GM12878 (cell line): ENCODE measurements at regions not wholly inside any gene's neighbourhood (a gene's known extent, or its start where the extent isn't known, plus 50 kb on each side); places are given as distances from the start of the nearest gene placed in this dataset.

Experiments used
- CEBPB ChIP-seq, 2 experiments: fragments of 150-350 bp in 1 of 2; IDR thresholded peaks; 2 replicates each; pipeline ENCODE4 v1.6.1; 2012 to 2014; ENCODE audit warnings: low read depth in 2 of 2, low read length in 2 of 2, borderline replicate concordance in 1 of 2, inconsistent platforms in 1 of 2
- CREB1 ChIP-seq: IDR thresholded peaks from 2 replicates; pipeline ENCODE4 v1.6.1; 2012; ENCODE audit warnings: low read depth, mild to moderate bottlenecking, inconsistent platforms
- EGR1 ChIP-seq, 2 experiments: IDR thresholded peaks; 1 replicate in 1 of 2; 2 replicates in 1 of 2; pipeline ENCODE4 v1.6.1; 2011 to 2012; ENCODE audit warnings: low read depth in 2 of 2, low read length in 2 of 2, borderline replicate concordance in 1 of 2, mild to moderate bottlenecking in 1 of 2, moderate library complexity in 1 of 2
- GATAD2B ChIP-seq: fragments of 450-650 bp; conservative IDR thresholded peaks from 2 replicates; pipeline ENCODE4 v1.6.1; 2017; ENCODE audit warnings: low read depth, mild to moderate bottlenecking, moderate library complexity
- KAT2A ChIP-seq: conservative IDR thresholded peaks from 2 replicates; pipeline ENCODE4 v1.6.1; 2011; ENCODE audit warnings: low read depth, low read length; ENCODE audit not compliant: control insufficient read depth
- MEF2A ChIP-seq: IDR thresholded peaks from 2 replicates; pipeline ENCODE4 v1.6.1; 2011; ENCODE audit warnings: low read depth, mild to moderate bottlenecking, low read length, moderate library complexity; ENCODE audit not compliant: insufficient read depth
- RFX5 ChIP-seq: IDR thresholded peaks from 2 replicates; pipeline ENCODE4 v1.6.1; 2011; ENCODE audit warnings: low read depth, low read length, improper control_type of control experiment
- SIX5 ChIP-seq: IDR thresholded peaks from 2 replicates; pipeline ENCODE4 v1.6.1; 2011; ENCODE audit warnings: mild to moderate bottlenecking, low read depth, low read length, moderate library complexity; ENCODE audit not compliant: severe bottlenecking
- SREBF1 ChIP-seq: IDR thresholded peaks from 2 replicates; pipeline ENCODE4 v1.6.1; 2012; ENCODE audit warnings: mild to moderate bottlenecking, low read length
- SRF ChIP-seq, 2 experiments: IDR thresholded peaks; 2 replicates each; pipeline ENCODE4 v1.6.1; 2011; ENCODE audit warnings: low read depth in 2 of 2, low read length in 2 of 2, mild to moderate bottlenecking in 1 of 2, moderate library complexity in 1 of 2
- SUZ12 ChIP-seq: fragments of 200-600 bp; sonication (generic); IDR thresholded peaks from one replicate; pipeline ENCODE4 v1.6.1; 2018; ENCODE audit warnings: antibody characterized with exemption, mild to moderate bottlenecking; ENCODE audit not compliant: unreplicated experiment
- ZNF24 ChIP-seq: fragments of 450-650 bp; IDR thresholded peaks from 2 replicates; pipeline ENCODE4 v1.6.1; 2017; ENCODE audit warnings: antibody characterized with exemption, mild to moderate bottlenecking
- TF ChIP-seq, protein P1 (sequence below): fragments of 150-350 bp; IDR thresholded peaks from 2 replicates; pipeline ENCODE4 v1.6.1; 2016; ENCODE audit warnings: low read depth, low read length
- TF ChIP-seq, protein P2 (sequence below): IDR thresholded peaks from 2 replicates; pipeline ENCODE4 v1.6.1; 2012; ENCODE audit warnings: low read depth, low read length, improper control_type of control experiment
- TF ChIP-seq, protein P3 (sequence below): fragments of 450-650 bp; IDR thresholded peaks from 2 replicates; pipeline ENCODE4 v1.6.1; 2017; ENCODE audit warnings: antibody characterized with exemption, mild to moderate bottlenecking, moderate library complexity
- TF ChIP-seq, protein P4 (sequence below): IDR thresholded peaks from 2 replicates; pipeline ENCODE4 v1.6.1; 2012; ENCODE audit warnings: low read depth, low read length, improper control_type of control experiment
- TF ChIP-seq, protein P5 (sequence below): fragments of 450-650 bp; conservative IDR thresholded peaks from 2 replicates; pipeline ENCODE4 v1.6.1; 2017; ENCODE audit warnings: mild to moderate bottlenecking, moderate library complexity

DNA sequence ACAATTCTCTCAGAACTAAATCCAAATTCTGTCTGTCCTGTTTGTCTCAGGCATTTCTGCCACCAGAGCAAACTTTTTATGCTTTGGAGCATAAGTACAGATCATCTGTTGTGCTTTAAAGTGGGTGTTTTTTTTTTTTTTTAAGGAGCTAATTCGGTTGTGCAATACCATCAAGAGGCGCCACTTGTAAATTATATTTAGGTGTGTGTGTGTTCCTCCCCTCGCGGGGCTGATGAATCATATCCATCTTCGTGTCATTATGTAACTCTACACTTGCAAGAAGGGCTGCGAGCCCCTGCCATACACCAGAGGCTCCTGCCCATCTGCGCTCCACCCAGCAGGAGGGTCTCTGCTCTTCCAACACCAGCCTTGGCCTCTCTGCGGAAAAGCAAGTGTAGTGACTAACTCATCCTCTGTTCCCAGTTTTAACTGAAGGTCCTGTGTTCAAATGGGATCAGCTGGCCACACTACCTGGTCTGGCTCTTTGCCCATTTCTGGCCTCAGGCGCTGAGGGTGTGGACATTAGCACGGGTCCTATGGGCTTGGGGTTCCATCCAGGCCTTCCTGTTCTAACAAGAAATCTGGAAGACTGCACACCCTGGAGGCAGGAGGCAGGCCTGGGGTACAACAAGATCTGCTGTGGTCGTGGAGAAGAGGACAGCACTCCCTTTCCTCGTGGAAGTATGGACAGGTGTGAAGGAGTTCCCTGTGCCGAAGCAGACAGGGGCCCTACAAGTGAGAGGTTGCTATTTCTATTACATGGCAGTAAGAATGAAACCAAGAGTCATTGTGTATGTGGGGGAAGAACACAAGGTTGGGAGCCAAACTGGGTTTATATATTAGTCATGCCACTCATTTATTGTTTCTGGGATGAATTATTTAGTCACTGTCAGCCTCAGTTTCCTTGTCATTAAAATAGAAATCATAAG lies 96.1 kb upstream of the MBNL2 start (continued):
- TF ChIP-seq, protein P1, sequence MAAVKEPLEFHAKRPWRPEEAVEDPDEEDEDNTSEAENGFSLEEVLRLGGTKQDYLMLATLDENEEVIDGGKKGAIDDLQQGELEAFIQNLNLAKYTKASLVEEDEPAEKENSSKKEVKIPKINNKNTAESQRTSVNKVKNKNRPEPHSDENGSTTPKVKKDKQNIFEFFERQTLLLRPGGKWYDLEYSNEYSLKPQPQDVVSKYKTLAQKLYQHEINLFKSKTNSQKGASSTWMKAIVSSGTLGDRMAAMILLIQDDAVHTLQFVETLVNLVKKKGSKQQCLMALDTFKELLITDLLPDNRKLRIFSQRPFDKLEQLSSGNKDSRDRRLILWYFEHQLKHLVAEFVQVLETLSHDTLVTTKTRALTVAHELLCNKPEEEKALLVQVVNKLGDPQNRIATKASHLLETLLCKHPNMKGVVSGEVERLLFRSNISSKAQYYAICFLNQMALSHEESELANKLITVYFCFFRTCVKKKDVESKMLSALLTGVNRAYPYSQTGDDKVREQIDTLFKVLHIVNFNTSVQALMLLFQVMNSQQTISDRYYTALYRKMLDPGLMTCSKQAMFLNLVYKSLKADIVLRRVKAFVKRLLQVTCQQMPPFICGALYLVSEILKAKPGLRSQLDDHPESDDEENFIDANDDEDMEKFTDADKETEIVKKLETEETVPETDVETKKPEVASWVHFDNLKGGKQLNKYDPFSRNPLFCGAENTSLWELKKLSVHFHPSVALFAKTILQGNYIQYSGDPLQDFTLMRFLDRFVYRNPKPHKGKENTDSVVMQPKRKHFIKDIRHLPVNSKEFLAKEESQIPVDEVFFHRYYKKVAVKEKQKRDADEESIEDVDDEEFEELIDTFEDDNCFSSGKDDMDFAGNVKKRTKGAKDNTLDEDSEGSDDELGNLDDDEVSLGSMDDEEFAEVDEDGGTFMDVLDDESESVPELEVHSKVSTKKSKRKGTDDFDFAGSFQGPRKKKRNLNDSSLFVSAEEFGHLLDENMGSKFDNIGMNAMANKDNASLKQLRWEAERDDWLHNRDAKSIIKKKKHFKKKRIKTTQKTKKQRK, result no peak
- TF ChIP-seq SIX5 (no peak), SRF (IDR thresholded peaks at IDR 0.05; ENCODE audit: low read depth in 2 of 2, low read length in 2 of 2) (no peak), RFX5 (no peak), ZNF24 (no peak), SREBF1 (no peak), GATAD2B (no peak), CREB1 (no peak), MEF2A (peak; percentile 96), KAT2A (no peak), SUZ12 (no peak), CEBPB (IDR thresholded peaks at IDR 0.05; ENCODE audit: borderline replicate concordance in 1 of 2, low read depth in 2 of 2, low read length in 2 of 2) (peak in 1 of 2 experiments; percentile 68; a peak in 2 of 4 replicates), EGR1 (IDR thresholded peaks at IDR 0.05; ENCODE audit: borderline replicate concordance in 1 of 2, low read depth in 2 of 2, low read length in 2 of 2) (no peak)
- TF ChIP-seq, protein P2, sequence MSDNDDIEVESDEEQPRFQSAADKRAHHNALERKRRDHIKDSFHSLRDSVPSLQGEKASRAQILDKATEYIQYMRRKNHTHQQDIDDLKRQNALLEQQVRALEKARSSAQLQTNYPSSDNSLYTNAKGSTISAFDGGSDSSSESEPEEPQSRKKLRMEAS, result 0 out of 2 replicates have a peak, but pooled peaks have one; percentile 40
- TF ChIP-seq, protein P3, sequence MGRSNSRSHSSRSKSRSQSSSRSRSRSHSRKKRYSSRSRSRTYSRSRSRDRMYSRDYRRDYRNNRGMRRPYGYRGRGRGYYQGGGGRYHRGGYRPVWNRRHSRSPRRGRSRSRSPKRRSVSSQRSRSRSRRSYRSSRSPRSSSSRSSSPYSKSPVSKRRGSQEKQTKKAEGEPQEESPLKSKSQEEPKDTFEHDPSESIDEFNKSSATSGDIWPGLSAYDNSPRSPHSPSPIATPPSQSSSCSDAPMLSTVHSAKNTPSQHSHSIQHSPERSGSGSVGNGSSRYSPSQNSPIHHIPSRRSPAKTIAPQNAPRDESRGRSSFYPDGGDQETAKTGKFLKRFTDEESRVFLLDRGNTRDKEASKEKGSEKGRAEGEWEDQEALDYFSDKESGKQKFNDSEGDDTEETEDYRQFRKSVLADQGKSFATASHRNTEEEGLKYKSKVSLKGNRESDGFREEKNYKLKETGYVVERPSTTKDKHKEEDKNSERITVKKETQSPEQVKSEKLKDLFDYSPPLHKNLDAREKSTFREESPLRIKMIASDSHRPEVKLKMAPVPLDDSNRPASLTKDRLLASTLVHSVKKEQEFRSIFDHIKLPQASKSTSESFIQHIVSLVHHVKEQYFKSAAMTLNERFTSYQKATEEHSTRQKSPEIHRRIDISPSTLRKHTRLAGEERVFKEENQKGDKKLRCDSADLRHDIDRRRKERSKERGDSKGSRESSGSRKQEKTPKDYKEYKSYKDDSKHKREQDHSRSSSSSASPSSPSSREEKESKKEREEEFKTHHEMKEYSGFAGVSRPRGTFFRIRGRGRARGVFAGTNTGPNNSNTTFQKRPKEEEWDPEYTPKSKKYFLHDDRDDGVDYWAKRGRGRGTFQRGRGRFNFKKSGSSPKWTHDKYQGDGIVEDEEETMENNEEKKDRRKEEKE, result no peak
- TF ChIP-seq, protein P4, sequence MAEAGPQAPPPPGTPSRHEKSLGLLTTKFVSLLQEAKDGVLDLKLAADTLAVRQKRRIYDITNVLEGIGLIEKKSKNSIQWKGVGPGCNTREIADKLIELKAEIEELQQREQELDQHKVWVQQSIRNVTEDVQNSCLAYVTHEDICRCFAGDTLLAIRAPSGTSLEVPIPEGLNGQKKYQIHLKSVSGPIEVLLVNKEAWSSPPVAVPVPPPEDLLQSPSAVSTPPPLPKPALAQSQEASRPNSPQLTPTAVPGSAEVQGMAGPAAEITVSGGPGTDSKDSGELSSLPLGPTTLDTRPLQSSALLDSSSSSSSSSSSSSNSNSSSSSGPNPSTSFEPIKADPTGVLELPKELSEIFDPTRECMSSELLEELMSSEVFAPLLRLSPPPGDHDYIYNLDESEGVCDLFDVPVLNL, result no peak
- TF ChIP-seq, protein P5, sequence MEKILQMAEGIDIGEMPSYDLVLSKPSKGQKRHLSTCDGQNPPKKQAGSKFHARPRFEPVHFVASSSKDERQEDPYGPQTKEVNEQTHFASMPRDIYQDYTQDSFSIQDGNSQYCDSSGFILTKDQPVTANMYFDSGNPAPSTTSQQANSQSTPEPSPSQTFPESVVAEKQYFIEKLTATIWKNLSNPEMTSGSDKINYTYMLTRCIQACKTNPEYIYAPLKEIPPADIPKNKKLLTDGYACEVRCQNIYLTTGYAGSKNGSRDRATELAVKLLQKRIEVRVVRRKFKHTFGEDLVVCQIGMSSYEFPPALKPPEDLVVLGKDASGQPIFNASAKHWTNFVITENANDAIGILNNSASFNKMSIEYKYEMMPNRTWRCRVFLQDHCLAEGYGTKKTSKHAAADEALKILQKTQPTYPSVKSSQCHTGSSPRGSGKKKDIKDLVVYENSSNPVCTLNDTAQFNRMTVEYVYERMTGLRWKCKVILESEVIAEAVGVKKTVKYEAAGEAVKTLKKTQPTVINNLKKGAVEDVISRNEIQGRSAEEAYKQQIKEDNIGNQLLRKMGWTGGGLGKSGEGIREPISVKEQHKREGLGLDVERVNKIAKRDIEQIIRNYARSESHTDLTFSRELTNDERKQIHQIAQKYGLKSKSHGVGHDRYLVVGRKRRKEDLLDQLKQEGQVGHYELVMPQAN, result no peak
